HL-60 (cell line): ENCODE measurements at regions not wholly inside any gene's neighbourhood (a gene's known extent, or its start where the extent isn't known, plus 50 kb on each side); places are given as distances from the start of the nearest gene placed in this dataset.

Experiments used
- CTCF ChIP-seq: IDR thresholded peaks from one replicate; pipeline ENCODE4 v1.5.1; 2011; ENCODE audit warnings: low read length, control low read depth, inconsistent platforms; ENCODE audit not compliant: insufficient read depth
- POLR2AphosphoS5 ChIP-seq: IDR thresholded peaks from 2 replicates; pipeline ENCODE4 v1.6.1; 2012; ENCODE audit warnings: low read depth
- REST ChIP-seq: IDR thresholded peaks from 2 replicates; pipeline ENCODE4 v1.6.1; 2012; ENCODE audit warnings: low read depth; ENCODE audit not compliant: insufficient replicate concordance
- SPI1 ChIP-seq: IDR thresholded peaks from 2 replicates; pipeline ENCODE4 v1.6.1; 2012; ENCODE audit warnings: low read depth, mild to moderate bottlenecking, borderline replicate concordance

GRCh38 chr12:105451211-105451610 lies 120.7 kb downstream of the C12orf75 start:
- TF ChIP-seq CTCF (no peak), POLR2AphosphoS5 (no peak), SPI1 (no peak), REST (no peak)
